ENCODE measurements at regions not wholly inside any gene's neighbourhood (a gene's known extent, or its start where the extent isn't known, plus 50 kb on each side); places are given as distances from the start of the nearest gene placed in this dataset.

GRCh38 chr15:88337993-88338392 lies 81.5 kb upstream of the NTRK3 start (continued):
- no peak for TF ChIP-seq ZNF281 (CRISPR knock-in tag; IDR thresholded peaks at IDR 0.05)
- no peak for TF ChIP-seq ZNF671 (CRISPR knock-in tag; IDR thresholded peaks at IDR 0.05)

- CTCF ChIA-PET, result interaction anchor here (2.0 kb wide), 1 partner anchor 115 kb away, joined by 8 read pairs; no protein-coding TSS in a partner anchor
Measured at GRCh38 chr15:88335074-88335473, 78.5 kb upstream of the NTRK3 start.

GRCh38 chr15:88334436-88334835 lies 77.9 kb upstream of the NTRK3 start:
- Mint-ChIP-seq H3K9me3 (no peaks in the 10 kb centered on the region), H3K27ac (no peak overlapping the region), H3K36me3 (no peaks in the 10 kb centered on the region), H3K4me1 (no peaks in the 10 kb centered on the region), H3K4me3 (no peak overlapping the region), H3K27me3 (ENCODE audit: low read depth) (no peaks in the 10 kb centered on the region)
- ChIA-PET CTCF (interaction anchor here (0.6 to 2.0 kb wide), 3 partner anchors 35 to 115 kb away, joined by 3 to 8 read pairs (median 5); no protein-coding TSS in a partner anchor), POLR2A (no interaction called here)
- DNase-seq (ENCODE audit: low spot score), result no peak
- ATAC-seq, result no peak
- TF ChIP-seq GTF2I (CRISPR knock-in tag; conservative IDR thresholded peaks at IDR 0.05) (no peak), AR (CRISPR knock-in tag; IDR thresholded peaks at IDR 0.05) (no peak), PRDM15 (CRISPR knock-in tag; IDR thresholded peaks at IDR 0.05) (no peak), USF1 (CRISPR knock-in tag; IDR thresholded peaks at IDR 0.05) (no peak), GABPB1 (CRISPR knock-in tag; IDR thresholded peaks at IDR 0.05) (no peak), IRF1 (CRISPR knock-in tag; IDR thresholded peaks at IDR 0.05) (no peak), TEAD1 (CRISPR knock-in tag; IDR thresholded peaks at IDR 0.05) (no peak)

More at GRCh38 chr15:88335074-88335473, 78.5 kb upstream of the NTRK3 start:
- Mint-ChIP-seq H3K9me3 (no peaks in the 10 kb centered on the region), H3K27me3 (ENCODE audit: low read depth) (no peaks in the 10 kb centered on the region), H3K4me3 (no peak overlapping the region), H3K4me1 (no peaks in the 10 kb centered on the region), H3K27ac (no peak overlapping the region), H3K36me3 (no peaks in the 10 kb centered on the region)
- POLR2A ChIA-PET, result no interaction called here
- ATAC-seq (no peak), DNase-seq (ENCODE audit: low spot score) (no peak)
- TF ChIP-seq TEAD1 (CRISPR knock-in tag; IDR thresholded peaks at IDR 0.05) (no peak), FOXJ3 (CRISPR knock-in tag; IDR thresholded peaks at IDR 0.05; ENCODE audit: borderline replicate concordance) (no peak), MAX (CRISPR knock-in tag; IDR thresholded peaks at IDR 0.05) (no peak), TP53 (CRISPR knock-in tag; IDR thresholded peaks at IDR 0.05) (no peak), TCF7 (CRISPR knock-in tag; IDR thresholded peaks at IDR 0.05; ENCODE audit: low read depth) (no peak), SOX15 (CRISPR knock-in tag; IDR thresholded peaks at IDR 0.05) (no peak), USF1 (CRISPR knock-in tag; IDR thresholded peaks at IDR 0.05) (no peak), ELF4 (CRISPR knock-in tag; IDR thresholded peaks at IDR 0.05; ENCODE audit: low read depth) (no peak), ZNF232 (CRISPR knock-in tag; IDR thresholded peaks at IDR 0.05) (no peak), RORB (CRISPR knock-in tag; IDR thresholded peaks at IDR 0.05) (no peak), MXD4 (CRISPR knock-in tag; IDR thresholded peaks at IDR 0.05; ENCODE audit: borderline replicate concordance) (no peak), ZNF396 (CRISPR knock-in tag; IDR thresholded peaks at IDR 0.05; ENCODE audit: borderline replicate concordance) (no peak), ZMAT4 (CRISPR knock-in tag; IDR thresholded peaks at IDR 0.05) (no peak)

All from WTC11 (cell line).